HL-60 (cell line): ENCODE measurements at regions not wholly inside any gene's neighbourhood (a gene's known extent, or its start where the extent isn't known, plus 50 kb on each side); places are given as distances from the start of the nearest gene placed in this dataset.

ENCODE experiments used
- DNase-seq, 2 experiments: peaks; one replicate each; pipeline ENCODE4 v3.0.0-alpha.2; 2010 to 2020; ENCODE audit warnings: low read depth in 1 of 2, low spot score in 1 of 2
- H3K27ac ChIP-seq: fragments of 250-450 bp; sonication (Bioruptor Pico); replicated peaks from 2 replicates; pipeline ENCODE4 v1.5.1; 2020; ENCODE audit warnings: mild to moderate bottlenecking, moderate library complexity
- H3K27me3 ChIP-seq: fragments of 250-450 bp; sonication (Bioruptor Pico); 2 replicates; pipeline ENCODE4 v1.5.1; 2021; ENCODE audit warnings: mild to moderate bottlenecking, moderate library complexity; ENCODE audit not compliant: insufficient read depth, poor library complexity, severe bottlenecking
- H3K4me3 ChIP-seq: replicated peaks from 2 replicates; pipeline ENCODE4 v1.5.1; 2011; ENCODE audit warnings: mild to moderate bottlenecking, control low read depth, low read length; ENCODE audit not compliant: insufficient read depth
- CTCF ChIP-seq: IDR thresholded peaks from one replicate; pipeline ENCODE4 v1.5.1; 2011; ENCODE audit warnings: low read length, control low read depth, inconsistent platforms; ENCODE audit not compliant: insufficient read depth
- GABPA ChIP-seq: IDR thresholded peaks from 2 replicates; pipeline ENCODE4 v1.6.1; 2012; ENCODE audit warnings: low read depth
- POLR2AphosphoS5 ChIP-seq: IDR thresholded peaks from 2 replicates; pipeline ENCODE4 v1.6.1; 2012; ENCODE audit warnings: low read depth
- REST ChIP-seq: IDR thresholded peaks from 2 replicates; pipeline ENCODE4 v1.6.1; 2012; ENCODE audit warnings: low read depth; ENCODE audit not compliant: insufficient replicate concordance
- SPI1 ChIP-seq: IDR thresholded peaks from 2 replicates; pipeline ENCODE4 v1.6.1; 2012; ENCODE audit warnings: low read depth, mild to moderate bottlenecking, borderline replicate concordance

DNA sequence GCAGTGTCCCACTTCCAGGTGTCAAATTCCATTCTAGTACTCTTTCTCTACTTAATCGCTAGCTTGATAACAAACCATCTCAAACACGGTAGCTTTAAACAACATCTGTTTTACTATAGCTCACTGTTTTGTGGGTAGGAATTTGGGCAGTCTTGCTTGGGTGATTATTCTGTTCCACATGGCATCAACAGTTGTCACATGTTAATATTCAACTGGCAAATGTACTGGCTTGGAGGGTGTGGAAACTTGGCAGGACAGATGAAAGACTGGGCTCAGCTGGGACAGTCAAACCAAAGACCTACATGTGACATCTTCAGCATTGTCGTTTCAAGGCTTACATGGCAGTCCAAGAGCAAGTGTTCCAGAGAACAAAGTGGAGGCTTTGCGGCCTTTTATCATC, 241.8 kb downstream of the PTH2R start:
- Histone ChIP-seq H3K4me3 (no peak overlapping the region), H3K27ac (no peak overlapping the region), H3K27me3 (no peaks in the 10 kb centered on the region)
- no peak for DNase-seq
- TF ChIP-seq POLR2AphosphoS5 (no peak), CTCF (no peak), GABPA (no peak), SPI1 (no peak), REST (no peak)

- no peaks in the 10 kb centered on the region for H3K27me3 ChIP-seq
- DNase-seq: no peak
- H3K27ac ChIP-seq: no peak overlapping the region
Observed at GRCh38 chr2:208653383-208653782, 246.8 kb downstream of the PTH2R start.

DNA sequence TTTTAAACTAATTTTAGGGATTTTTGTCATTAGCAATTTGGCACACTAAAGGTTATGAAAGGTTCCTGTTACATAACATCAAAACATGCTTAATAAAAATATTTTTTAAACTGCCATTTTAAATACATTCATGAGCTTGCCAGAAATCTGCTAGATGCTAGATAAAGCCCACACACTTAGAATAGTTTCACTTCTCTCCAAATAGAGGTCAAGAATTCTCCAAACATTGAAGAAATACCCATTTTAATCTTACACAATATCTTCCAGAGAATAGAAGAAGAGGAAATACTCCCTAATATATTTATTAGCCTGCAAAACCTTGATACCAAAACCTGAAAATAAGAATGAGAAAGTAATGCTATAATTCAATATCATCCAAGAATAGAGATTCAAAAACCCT, 247.5 kb downstream of the PTH2R start:
- DNase-seq: no peak
- TF ChIP-seq SPI1 (no peak), CTCF (no peak), POLR2AphosphoS5 (no peak), GABPA (no peak), REST (no peak)
- no peak overlapping the region for H3K27ac ChIP-seq
- H3K27me3 ChIP-seq: no peaks in the 10 kb centered on the region
- no peak overlapping the region for H3K4me3 ChIP-seq

More at GRCh38 chr2:208653383-208653782, 246.8 kb downstream of the PTH2R start:
- H3K4me3 ChIP-seq: no peak overlapping the region
- TF ChIP-seq REST: no peak
- TF ChIP-seq SPI1: no peak
- no peak for TF ChIP-seq GABPA
- TF ChIP-seq POLR2AphosphoS5: no peak
- TF ChIP-seq CTCF: no peak
